HG03342 (cell line): ENCODE measurements at regions not wholly inside any gene's neighbourhood (a gene's known extent, or its start where the extent isn't known, plus 50 kb on each side); places are given as distances from the start of the nearest gene placed in this dataset.
"Not testable (repeated sequence)": the region's sequence is repeated elsewhere in the genome, so short reads cannot be mapped to it uniquely, and the experiment has no call there.

Source experiments
- ATAC-seq: cut with Tn5 transposase; IDR thresholded peaks from one replicate; pipeline ENCODE4 v1.9.1; 2021; ENCODE audit warnings: mild to moderate bottlenecking, moderate library complexity; ENCODE audit not compliant: unreplicated experiment

DNA sequence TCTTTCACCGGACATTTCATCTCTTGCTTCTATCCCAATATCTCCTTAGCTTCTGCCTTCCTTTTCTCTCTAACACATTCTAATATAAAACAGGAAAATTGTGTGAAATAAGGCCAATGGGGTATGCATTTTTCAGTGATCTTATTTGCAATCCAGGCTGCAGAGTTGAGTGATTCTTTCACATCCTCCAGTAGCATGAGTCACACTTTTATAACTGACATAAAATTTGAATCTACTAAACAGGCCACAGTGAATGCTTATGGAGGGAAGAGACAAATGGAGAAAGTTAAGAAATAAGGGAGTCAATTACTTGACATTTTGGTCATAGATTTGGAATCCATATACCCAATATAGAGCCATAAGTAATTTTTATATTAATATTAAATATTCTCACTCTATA, 1037.0 kb upstream of the SPRY2 start:
- ATAC-seq: no peak

DNA sequence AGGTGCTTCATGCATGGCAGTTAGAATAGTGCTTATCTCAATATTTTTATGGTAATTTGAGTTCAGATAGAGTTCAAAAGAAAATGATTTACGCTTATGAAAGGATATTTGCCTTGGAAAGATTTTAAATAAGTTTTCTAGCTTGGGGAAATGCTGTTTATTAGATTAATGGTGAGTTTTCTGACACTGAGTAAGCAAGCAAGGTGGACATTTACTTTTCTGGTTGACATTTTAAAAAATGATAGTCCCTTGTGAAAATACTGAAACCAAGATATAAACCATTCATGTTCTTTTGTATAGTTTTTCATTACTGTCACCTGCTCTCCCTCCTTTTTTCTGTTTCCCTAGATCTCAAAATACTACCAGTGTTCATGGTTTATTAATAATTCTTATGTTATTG, 1034.8 kb upstream of the SPRY2 start:
- ATAC-seq: no peak

DNA sequence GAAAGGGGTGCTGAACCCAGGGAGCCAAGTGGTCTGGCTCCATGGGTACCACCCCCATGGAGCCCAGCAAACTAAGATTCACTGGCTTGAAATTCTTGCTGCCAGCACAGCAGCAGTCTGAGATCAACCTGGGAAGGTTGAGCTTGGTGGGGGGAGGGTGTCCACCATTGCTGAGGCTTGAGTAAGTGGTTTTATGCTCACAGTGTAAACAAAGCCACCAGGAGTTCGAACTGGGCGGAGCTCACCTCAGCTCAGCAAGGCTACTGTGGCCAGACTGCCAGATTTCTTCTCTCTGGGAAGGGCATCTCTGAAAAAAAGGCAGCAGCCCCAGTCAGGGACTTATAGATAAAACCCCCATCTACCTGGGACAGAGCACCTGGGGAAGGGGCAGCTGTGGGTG, 1021.8 kb upstream of the SPRY2 start:
- ATAC-seq: not testable (repeated sequence)

DNA sequence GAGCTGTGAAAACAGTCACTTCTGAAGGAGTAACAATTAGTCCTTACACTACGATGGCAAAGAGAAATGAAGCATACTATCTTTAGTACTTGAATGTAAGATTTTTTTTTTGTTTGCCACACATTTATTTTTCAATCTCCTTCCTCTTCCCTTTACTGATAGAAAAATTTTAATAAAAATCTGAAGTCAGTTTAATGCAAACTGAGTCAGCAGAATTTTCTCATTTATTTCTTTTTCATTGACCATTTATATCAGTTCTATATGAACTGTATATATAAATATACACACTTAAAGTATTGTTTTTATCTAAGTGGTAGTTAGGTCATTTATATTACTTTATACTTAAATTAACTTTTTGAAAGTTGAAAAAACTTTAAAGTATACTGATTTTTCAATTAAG, 1009.1 kb upstream of the SPRY2 start:
- no peak for ATAC-seq

DNA sequence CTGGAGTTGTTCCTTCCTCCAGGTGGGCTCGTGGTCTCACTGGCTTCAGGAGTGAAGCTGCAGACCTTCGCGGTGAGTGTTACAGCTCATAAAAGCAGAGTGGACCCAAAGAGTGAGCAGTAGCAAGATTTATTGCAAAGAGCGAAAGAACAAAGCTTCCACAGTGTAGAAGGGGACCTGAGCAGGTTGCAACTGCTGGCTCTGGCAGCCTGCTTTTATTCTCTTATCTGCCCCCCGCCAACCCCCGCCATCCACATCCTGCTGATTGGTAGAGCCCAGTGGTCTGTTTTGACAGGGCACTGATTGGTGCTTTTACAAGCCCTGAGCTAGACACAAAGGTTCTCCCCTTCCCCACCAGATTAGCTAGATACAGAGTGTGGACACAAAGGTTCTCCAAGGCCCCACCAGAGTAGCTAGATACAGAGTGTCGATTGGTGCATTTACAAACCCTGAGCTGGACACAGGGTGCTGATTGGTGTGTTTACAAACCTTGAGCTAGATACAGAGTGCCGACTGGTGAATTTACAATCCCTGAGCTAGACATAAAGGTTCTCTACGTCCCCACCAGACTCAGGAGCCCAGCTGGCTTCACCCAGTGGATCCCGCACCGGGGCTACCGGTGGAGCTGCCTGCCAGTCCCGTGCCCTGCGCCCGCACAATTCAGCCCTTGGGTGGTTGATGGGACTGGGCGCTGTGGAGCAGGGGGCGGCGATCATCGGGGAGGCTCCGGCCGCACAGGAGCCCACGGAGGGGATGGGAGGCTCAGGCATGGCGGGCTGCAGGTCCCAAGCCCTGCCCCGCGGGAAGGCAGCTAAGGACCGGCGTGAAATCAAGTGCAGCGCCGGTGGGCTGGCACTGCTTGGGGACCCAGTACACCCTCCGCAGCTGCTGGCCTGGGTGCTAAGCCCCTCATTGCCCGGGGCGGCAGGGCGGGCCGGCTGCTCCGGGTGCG, 999.5 kb upstream of the SPRY2 start:
- not testable (repeated sequence) for ATAC-seq

DNA sequence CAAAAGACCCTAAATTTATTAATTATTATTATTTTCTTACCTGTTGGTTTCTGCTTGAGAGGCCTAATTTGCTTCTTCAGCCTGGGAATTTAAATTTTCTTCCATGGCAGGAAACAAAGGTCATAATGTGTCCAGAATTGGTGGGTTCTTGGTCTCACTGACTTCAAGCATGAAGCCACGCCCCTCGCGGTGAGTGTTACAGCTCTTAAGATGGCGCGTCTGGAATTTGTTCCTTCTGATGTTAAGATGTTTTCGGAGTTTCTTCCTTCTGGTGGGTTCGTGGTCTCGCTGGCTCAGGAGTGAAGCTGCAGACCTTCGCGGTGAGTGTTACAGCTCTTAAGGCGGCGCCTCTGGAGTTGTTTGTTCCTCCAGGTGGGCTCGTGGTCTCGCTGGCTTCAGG, 998.7 kb upstream of the SPRY2 start:
- not testable (repeated sequence) for ATAC-seq

DNA sequence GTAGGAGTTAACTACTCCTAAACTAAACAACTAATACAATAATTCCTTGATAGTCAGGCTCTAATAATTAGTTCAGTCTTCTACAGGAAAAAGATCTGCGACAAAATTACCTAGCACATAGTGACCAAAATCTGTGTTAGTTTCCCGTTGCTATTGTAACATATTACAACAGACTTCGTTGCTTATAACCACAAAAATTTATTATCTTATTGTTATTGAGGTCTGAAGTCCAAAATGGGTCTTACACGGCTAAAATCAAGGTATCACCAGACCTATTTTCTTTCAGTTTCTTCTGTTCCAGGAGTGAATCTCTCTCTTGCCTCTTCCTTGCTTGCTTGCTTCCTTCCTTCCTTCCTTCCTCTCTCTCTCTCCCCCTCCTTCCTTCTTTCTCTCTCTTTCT, 993.6 kb upstream of the SPRY2 start:
- ATAC-seq: no peak

DNA sequence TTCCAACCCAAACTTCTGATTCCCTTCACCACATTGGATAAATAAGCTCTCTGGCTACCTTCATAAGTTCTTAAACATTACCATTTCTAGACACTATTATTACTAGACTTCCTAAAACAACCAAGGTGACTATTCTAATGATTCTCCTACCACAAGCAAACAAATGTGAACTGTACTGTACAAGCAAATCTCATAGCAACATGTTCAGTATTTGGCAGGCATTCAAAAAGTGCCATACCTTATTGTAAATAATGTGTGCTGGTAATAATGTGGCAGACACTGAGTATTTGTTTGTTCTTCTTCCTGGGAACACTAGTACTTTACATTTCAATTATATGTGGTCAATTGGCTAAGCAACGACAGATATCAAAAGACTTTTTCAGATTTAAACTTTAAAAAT, 986.0 kb upstream of the SPRY2 start:
- ATAC-seq: no peak

DNA sequence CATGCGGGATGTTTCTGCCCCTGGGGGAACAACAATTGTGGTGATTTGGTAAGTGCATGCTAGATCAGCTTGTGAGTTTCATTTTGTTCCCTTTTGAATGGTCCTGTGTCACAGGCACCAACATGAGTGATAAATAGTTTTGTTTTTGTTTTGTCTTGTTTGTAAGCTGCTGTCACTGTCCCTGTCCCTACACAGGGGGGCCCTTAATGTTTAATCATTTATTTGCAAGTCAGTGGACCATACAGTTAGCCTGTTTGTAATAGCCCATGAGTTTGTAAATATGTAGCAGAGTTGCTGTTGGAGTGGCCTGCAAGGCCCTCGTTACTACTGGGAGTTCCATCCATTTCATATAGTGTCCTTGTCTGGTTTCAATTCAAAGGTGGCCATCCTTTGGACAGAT, 979.6 kb upstream of the SPRY2 start:
- no peak for ATAC-seq

DNA sequence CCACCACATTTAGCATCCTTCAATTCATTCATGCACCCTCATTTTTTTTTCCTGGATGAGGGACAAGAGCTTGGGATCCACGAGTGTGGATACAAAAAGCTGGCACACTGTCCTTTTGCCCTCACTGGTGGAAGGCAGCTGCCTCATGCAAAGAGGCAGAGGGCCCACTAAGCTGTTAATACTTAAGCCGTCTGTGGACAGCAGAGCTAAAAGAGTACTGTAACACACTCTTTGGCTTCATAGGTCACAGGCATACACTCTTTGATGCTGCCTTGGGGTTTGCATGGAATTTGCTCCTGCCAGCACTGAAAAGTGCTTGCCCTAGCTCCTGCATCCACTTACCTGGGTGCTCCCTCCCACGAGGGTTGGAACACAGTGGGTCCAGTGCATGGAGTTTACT, 978.4 kb upstream of the SPRY2 start:
- ATAC-seq: no peak

DNA sequence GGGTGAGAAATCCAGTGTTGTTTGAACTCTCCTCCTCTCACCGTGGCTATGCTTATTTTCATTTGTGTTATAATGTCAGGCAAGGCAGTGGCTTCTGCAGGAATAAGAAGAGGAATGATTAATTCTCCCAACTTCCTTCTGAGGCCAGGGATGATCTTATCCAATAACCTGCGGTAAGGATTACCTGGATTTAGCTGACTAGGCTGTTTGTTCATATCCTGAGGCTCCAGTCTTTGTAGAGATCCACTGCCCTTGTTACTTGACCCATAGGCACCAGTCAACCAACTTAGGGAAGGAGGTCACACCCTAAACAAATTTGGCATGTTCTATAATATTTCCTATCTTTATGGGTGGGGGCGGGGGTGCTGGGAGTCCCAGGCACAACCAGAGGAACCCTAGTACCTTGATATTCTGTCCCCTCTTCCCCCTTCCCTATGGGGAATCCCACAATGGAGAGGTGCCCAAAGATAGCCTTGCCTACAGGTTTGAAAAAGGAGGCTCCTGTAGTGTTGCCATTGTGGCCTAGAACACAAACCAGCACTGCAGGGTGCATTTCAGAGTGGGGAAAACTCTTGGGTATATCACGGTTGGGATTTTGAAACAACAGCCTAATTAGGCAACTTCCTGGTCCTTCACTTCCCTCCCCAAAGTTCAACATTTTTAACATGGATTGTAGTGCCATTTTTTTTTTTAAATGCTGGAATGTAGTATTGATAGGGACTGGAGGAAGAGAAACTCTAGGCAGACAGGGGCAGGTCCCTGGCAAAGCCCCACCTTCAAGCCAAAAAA, 977.5 kb upstream of the SPRY2 start:
- ATAC-seq: no peak

DNA sequence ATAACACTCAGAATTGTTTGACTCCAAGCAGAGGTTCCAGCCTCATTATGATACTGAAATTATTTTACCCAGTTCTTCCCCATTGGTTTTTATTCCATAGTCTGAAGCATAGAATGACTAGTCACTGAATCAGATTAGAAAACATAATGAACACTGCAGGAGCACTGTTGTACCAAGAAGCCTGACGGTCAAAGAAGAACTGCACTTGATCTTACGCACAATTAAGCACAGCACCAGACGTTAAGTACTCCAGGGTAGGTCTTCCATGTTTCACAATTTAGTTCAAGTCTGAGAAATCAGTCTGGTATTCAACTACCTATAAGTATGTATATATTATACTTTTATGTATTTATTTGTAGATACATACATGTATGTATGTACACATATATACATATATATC, 973.5 kb upstream of the SPRY2 start:
- no peak for ATAC-seq

DNA sequence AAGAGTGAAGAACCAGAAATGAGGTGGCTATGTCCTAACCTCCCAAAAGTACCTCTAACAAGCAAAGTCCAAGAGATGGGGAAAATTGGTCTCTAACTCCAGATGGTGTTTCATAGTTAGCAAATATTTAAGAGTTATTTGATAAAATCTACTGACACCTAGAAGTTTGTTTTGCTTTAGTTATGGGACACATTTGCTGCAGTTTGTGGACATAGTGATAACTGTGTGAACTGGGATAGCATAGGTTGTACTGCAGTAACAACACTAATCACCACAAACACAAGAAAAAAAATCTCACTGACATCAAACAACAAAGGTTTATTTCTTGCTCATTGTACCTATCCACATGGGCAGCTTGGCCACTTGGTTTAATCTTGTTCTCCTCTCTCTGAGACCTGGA, 965.0 kb upstream of the SPRY2 start:
- no peak for ATAC-seq

DNA sequence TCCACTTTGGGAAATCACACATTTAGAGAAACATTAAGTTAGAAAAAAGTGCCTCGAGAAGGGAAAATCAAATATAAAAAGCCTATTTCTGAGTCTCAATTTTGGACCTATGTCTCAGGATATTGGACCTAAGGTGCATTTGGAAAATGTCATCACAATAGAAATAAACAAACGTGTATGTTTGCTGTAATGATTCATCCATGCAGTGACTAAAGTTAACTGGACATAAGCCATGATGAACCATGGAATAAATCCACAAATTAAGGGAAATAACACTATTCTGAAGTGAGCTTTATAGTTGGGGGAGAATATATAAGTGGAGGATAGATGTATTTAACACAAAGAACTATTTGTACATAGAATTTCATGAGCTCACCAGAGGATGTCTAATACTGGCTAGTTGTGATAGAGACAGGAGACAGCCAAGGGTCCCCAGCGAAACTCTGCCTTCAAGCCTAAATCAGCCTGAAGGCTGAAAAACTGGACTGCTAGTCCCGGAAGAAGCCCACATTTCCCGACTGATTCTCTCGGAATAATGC, 963.3 kb upstream of the SPRY2 start:
- ATAC-seq: no peak

DNA sequence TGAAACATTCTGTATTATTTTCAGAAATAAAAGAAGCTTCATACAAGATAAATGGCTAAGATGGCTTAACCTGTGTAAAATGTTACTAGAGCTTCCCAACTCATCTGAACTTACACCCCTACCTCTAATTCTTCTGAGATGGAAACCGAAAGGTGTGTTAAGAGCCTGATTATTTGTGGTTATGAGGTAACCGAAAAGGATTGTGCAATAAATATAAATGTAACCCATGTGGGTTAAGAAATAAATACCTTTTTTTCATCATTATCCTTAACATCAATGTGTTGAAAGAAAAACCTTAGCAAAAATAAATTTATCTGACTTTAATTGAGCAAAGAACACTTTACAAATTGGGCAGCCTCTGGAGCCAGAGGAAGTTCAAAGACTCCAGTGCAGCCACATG, 961.8 kb upstream of the SPRY2 start:
- ATAC-seq: no peak

DNA sequence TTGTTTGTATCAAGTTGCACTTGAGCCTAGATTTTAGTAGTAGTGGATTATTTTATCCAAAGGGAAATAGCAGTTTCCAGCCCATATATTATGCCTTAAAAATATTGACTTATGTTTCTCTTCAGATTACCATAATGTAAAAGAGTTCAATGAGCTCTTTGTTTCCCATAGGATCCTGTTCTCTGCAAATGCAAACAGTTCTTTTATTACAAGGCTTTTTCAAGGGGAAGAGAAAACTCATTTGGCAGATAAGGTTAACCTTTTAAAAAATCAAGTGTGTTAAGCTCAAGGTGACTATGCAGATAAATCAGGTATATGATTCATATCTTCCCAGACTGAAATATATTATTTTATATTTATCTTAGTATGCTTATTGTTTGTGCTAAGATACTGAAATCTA, 961.2 kb upstream of the SPRY2 start:
- ATAC-seq: no peak

DNA sequence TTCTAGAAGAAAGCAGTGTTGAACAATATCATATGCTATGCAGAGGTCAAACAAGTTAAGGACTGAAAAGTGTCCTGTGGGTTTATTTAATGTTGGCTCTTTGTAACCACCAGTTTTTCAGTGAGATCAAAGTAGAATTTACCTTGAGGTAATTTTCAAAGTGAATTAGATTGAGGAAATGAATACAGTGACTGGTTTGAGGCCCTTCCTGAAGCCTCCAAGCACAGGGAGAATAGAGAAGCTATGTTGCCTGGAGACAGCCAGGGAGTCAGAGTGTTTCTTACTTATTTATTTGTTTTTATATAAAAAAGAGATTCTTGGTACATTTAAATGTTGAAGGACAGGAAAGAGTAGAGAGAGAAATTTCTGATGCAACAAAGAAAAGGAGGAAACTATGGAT, 954.3 kb upstream of the SPRY2 start:
- no peak for ATAC-seq

DNA sequence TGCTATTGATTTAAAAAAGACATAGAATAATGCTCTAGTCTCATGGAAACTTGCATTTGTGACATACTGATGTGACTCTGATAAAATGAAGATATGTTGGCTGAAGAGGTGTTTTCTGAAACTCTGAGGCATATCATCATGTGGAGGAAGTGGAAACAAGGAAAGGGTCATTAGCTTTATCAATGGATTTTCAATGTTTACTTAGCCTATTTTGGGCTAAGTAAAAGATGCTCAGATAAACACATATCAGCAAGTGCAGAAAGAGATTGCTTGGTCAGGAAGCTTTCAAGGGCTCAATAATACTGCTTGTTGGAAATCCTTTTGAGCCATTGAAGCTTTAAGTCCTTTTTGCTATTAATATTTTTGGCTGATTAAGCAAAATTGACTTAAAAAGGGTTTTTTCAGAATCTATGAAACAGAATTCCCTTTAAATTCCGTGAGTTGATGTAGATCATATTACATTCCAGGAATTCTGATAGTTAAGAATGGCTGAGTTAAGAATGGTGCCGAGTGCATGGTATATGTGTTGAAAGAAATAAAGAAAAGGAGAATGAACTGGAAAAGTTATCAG, 952.8 kb upstream of the SPRY2 start:
- no peak for ATAC-seq

DNA sequence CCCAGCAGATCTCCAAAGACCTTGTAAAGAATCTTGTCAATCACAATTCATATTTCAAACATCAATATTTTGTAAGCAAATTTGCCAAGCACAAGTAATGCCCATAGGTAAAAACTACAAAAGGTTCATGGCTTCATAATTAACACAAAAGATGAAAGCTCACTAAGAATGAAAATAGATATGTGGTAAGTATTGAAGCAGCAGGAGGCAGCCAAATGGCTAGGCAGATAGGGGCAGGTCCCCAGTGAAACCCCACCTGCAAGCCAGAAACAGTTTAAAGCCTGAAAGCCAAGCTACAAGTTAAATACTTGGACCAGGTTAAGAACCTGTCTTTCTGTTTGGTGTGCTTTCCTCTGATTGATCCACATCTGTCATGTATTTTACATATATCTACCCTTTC, 942.6 kb upstream of the SPRY2 start:
- no peak for ATAC-seq

DNA sequence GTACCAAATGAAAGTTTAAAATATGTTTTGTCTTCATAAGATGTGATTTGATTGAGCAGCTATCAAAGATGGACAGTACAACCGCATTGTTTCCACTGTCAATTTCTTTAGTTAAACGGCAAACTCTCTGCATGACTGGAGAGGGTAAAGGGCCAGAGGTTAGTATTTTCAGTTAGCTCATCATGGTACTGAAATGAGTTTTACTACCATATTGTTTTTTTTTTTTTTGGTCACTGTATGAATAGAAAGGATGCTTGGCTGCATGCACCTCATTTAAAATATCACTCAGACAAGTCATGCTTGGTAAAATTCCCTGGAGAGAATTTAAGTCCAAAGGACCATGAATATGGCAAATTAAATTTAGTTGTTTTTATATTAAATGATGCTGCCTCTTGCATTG, 942.1 kb upstream of the SPRY2 start:
- no peak for ATAC-seq

DNA sequence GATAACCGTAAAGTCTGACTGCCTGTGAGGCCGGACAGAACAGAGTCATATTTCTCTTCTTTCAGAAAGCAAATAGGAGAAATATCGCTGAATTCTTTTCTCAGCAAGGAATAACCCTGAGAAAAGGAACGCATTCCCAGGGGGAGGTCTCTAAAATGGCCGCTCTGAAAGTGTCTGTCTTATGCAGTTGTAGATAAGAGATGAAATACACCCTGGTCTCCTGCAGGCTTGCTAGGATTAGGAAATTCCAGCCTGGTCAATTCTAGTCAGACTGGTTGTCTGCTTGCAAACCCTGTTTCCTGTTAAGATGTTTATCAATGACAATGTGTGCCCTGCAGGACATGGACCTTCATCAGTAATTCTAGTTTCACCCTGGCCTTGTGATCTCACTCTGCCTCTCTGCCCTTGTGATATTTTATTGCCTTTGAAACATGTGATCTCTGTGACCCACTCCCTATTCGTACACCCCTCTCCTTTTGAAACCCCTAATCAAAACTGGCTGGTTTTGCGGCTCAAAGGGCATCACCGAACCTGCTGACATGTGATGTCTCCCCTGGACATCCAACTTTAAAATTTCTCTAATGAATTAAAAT, 934.8 kb upstream of the SPRY2 start:
- ATAC-seq: no peak
